Hepatocyte (in vitro differentiated cells): ENCODE measurements at regions not wholly inside any gene's neighbourhood (a gene's known extent, or its start where the extent isn't known, plus 50 kb on each side); places are given as distances from the start of the nearest gene placed in this dataset.

Experiments used
- DNase-seq: peaks from one replicate; pipeline ENCODE4 v3.0.0-alpha.2; 2016; ENCODE audit warnings: low spot score
- H2AFZ ChIP-seq: fragments of 200-600 bp; sonication (generic); 2 replicates; pipeline ENCODE4 v1.6.0; 2016; ENCODE audit warnings: antibody characterized with exemption, mild to moderate bottlenecking
- H3K27ac ChIP-seq: fragments of 200-600 bp; sonication (generic); 2 replicates; pipeline ENCODE4 v1.5.1; 2016; ENCODE audit warnings: mild to moderate bottlenecking
- H3K27me3 ChIP-seq: fragments of 200-600 bp; sonication (generic); 2 replicates; pipeline ENCODE4 v1.6.1; 2016
- H3K36me3 ChIP-seq: fragments of 200-600 bp; sonication (generic); replicated peaks from 2 replicates; pipeline ENCODE4 v1.5.1; 2016; ENCODE audit warnings: low read depth; ENCODE audit not compliant: insufficient read depth
- H3K4me1 ChIP-seq: fragments of 200-600 bp; sonication (generic); 2 replicates; pipeline ENCODE4 v1.5.1; 2016; ENCODE audit warnings: mild to moderate bottlenecking, moderate library complexity; ENCODE audit not compliant: insufficient read depth
- H3K4me2 ChIP-seq: fragments of 200-600 bp; sonication (generic); 2 replicates; pipeline ENCODE4 v1.6.0; 2016
- H3K4me3 ChIP-seq: fragments of 200-600 bp; sonication (generic); 2 replicates; pipeline ENCODE4 v1.5.1; 2016; ENCODE audit warnings: mild to moderate bottlenecking
- H3K79me2 ChIP-seq: fragments of 200-600 bp; sonication (generic); 2 replicates; pipeline ENCODE4 v1.6.0; 2017; ENCODE audit warnings: mild to moderate bottlenecking
- H3K9me2 ChIP-seq: fragments of 200-600 bp; sonication (generic); replicated peaks from 2 replicates; pipeline ENCODE4 v1.6.0; 2017; ENCODE audit warnings: mild to moderate bottlenecking; ENCODE audit not compliant: insufficient read depth
- H3K9me3 ChIP-seq: fragments of 200-600 bp; sonication (generic); 2 replicates; pipeline ENCODE4 v1.5.1; 2016; ENCODE audit warnings: low read depth, mild to moderate bottlenecking
- H4K20me1 ChIP-seq: fragments of 200-600 bp; sonication (generic); 2 replicates; pipeline ENCODE4 v1.6.0; 2016; ENCODE audit warnings: mild to moderate bottlenecking; ENCODE audit not compliant: insufficient read depth, poor library complexity, severe bottlenecking
- EZH2 ChIP-seq: fragments of 200-600 bp; sonication (generic); IDR thresholded peaks from 2 replicates; pipeline ENCODE4 v1.6.1; 2016; ENCODE audit warnings: antibody characterized with exemption, mild to moderate bottlenecking, borderline replicate concordance
- EZH2phosphoT487 ChIP-seq: fragments of 200-600 bp; sonication (generic); IDR thresholded peaks from one replicate; pipeline ENCODE4 v1.6.1; 2018; ENCODE audit warnings: antibody characterized with exemption, mild to moderate bottlenecking, low read depth, moderate library complexity; ENCODE audit not compliant: unreplicated experiment, severe bottlenecking
- WGBS: methylation state at CpG from one replicate; pipeline ENCODE4 v1.1.6; 2016; ENCODE audit warnings: low lambda C conversion rate; ENCODE audit errors: missing lambda C conversion rate; 5-methylcytosine and 5-hydroxymethylcytosine counted together
- TF ChIP-seq, protein P1 (sequence below): fragments of 200-600 bp; sonication (generic); IDR thresholded peaks from 2 replicates; pipeline ENCODE4 v1.5.1; 2016; ENCODE audit warnings: antibody characterized with exemption, mild to moderate bottlenecking; ENCODE audit not compliant: poor library complexity

DNA sequence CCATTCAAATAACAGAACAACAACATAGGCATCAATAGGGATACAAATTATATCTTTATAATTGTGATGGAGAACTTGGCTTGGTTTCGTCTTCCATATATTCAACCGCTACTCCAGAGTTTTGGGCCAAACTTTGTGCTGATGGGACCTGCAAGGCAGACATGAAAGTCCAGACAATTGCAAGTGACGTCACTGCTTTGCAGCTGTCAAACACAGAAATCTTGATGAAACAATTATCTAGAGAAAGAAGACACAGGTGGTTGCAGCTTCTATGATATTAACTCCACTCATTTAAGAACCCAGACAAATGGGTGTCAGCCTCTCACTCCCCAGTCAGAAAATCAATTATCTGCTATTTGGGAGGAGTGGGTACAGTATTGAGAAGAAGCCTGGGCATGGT, 390.6 kb downstream of the NUF2 start:
- Histone ChIP-seq H2AFZ (no peak overlapping the region), H4K20me1 (no peaks in the 10 kb centered on the region), H3K9me2 (no peaks in the 10 kb centered on the region), H3K27ac (no peak overlapping the region), H3K27me3 (no peaks in the 10 kb centered on the region), H3K36me3 (no peaks in the 10 kb centered on the region), H3K79me2 (no peaks in the 10 kb centered on the region), H3K9me3 (no peaks in the 10 kb centered on the region), H3K4me2 (no peak overlapping the region), H3K4me3 (no peak overlapping the region), H3K4me1 (no peaks in the 10 kb centered on the region)
- 98% methylated on average over 3 of the region's 3 CpGs for WGBS
- TF ChIP-seq, protein P1, sequence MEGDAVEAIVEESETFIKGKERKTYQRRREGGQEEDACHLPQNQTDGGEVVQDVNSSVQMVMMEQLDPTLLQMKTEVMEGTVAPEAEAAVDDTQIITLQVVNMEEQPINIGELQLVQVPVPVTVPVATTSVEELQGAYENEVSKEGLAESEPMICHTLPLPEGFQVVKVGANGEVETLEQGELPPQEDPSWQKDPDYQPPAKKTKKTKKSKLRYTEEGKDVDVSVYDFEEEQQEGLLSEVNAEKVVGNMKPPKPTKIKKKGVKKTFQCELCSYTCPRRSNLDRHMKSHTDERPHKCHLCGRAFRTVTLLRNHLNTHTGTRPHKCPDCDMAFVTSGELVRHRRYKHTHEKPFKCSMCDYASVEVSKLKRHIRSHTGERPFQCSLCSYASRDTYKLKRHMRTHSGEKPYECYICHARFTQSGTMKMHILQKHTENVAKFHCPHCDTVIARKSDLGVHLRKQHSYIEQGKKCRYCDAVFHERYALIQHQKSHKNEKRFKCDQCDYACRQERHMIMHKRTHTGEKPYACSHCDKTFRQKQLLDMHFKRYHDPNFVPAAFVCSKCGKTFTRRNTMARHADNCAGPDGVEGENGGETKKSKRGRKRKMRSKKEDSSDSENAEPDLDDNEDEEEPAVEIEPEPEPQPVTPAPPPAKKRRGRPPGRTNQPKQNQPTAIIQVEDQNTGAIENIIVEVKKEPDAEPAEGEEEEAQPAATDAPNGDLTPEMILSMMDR: no peak
- TF ChIP-seq EZH2phosphoT487: no peak
- no peak for TF ChIP-seq EZH2
- no peak for DNase-seq

DNA sequence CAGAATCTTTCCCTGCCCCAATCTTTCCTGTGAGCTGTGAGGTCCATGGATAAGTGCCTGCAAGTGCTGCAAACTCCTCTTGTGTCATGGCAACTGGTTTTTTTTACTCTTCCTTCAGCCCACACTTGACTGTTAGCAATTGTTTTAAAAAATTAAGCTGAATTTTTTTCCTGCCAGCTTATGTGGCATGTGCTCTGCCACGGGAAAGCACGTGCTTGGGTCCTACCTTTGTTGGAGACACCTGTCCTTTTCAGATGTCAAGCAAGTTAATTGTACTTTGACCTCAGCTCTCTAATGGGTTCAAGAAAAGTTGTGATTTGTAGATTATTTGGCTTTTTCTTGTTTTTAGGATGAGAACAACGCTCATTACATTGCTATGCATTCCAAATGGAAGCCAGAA, 398.5 kb downstream of the NUF2 start:
- Histone ChIP-seq H3K9me3 (no peaks in the 10 kb centered on the region), H3K36me3 (no peaks in the 10 kb centered on the region), H3K9me2 (no peaks in the 10 kb centered on the region), H3K79me2 (no peaks in the 10 kb centered on the region), H3K4me3 (no peak overlapping the region), H3K4me1 (no peaks in the 10 kb centered on the region), H2AFZ (no peak overlapping the region), H3K4me2 (no peak overlapping the region), H4K20me1 (no peaks in the 10 kb centered on the region), H3K27ac (no peak overlapping the region), H3K27me3 (no peaks in the 10 kb centered on the region)
- WGBS: 84% methylated on average over 3 of the region's 3 CpGs
- no peak for DNase-seq
- TF ChIP-seq EZH2 (no peak), EZH2phosphoT487 (no peak)
- TF ChIP-seq, protein P1: no peak

DNA sequence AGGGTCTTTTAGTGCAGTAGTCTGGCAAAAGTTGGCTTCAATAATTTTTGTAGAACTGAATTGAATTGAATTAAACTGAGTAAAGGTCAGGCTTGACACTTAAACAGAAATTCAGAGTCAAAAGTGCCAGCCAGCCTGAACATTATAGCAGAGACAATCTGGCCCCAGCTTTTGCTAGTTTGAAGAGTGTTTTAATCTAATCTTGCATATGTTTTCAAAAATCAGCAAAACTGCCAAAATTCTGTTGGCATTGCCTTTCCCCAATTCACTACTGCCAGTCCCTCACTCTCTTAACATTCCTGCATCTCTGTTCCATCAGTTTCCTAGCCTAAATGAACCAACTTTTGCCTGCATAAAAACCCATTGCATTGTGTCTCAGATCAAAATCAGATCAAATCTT, 403.8 kb downstream of the NUF2 start:
- no peak for DNase-seq
- no peaks in the 10 kb centered on the region for H4K20me1 ChIP-seq
- H3K27me3 ChIP-seq: no peaks in the 10 kb centered on the region
- no peak overlapping the region for H3K4me2 ChIP-seq
- H3K9me3 ChIP-seq: no peaks in the 10 kb centered on the region
- H3K27ac ChIP-seq: no peak overlapping the region
- no peak overlapping the region for H2AFZ ChIP-seq
- no peaks in the 10 kb centered on the region for H3K9me2 ChIP-seq
- no peaks in the 10 kb centered on the region for H3K4me1 ChIP-seq
- no peaks in the 10 kb centered on the region for H3K36me3 ChIP-seq
- H3K79me2 ChIP-seq: no peaks in the 10 kb centered on the region
- H3K4me3 ChIP-seq: no peak overlapping the region
- TF ChIP-seq, protein P1: no peak
- TF ChIP-seq EZH2 (no peak), EZH2phosphoT487 (no peak)

DNA sequence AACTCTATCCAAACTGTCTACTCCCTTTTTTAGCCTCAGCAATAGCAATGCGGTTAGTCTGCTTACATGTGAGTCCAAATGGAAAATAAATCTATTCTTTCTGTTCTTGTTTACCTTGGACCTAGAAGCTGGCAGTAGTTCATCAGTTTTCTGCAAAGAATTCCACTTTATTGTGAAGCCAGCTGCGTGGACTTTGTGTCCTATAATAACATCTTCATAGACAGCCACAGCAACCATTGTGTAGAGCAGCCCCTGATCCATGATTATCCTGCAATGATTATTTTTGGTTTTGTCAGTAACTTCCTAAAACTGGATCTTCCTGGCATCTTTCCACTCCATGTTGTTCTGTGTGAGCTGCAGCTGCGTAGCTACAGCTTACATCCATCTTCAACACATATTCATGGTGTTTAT, 408.7 kb downstream of the NUF2 start:
- no peaks in the 10 kb centered on the region for H3K27me3 ChIP-seq
- no peaks in the 10 kb centered on the region for H4K20me1 ChIP-seq
- TF ChIP-seq EZH2phosphoT487: no peak
- TF ChIP-seq EZH2: no peak
- TF ChIP-seq, protein P1: no peak
- H3K27ac ChIP-seq: no peak overlapping the region
- no peaks in the 10 kb centered on the region for H3K79me2 ChIP-seq
- no peaks in the 10 kb centered on the region for H3K9me3 ChIP-seq
- H3K36me3 ChIP-seq: no peaks in the 10 kb centered on the region
- 70% methylated on average over 3 of the region's 3 CpGs for WGBS
- no peak overlapping the region for H2AFZ ChIP-seq
- H3K4me1 ChIP-seq: no peaks in the 10 kb centered on the region
- DNase-seq: peak; percentile 17
- no peaks in the 10 kb centered on the region for H3K9me2 ChIP-seq
- H3K4me2 ChIP-seq: no peak overlapping the region
- H3K4me3 ChIP-seq: no peak overlapping the region
